ENCODE measurements at regions not wholly inside any gene's neighbourhood (a gene's known extent, or its start where the extent isn't known, plus 50 kb on each side); places are given as distances from the start of the nearest gene placed in this dataset.

DNA sequence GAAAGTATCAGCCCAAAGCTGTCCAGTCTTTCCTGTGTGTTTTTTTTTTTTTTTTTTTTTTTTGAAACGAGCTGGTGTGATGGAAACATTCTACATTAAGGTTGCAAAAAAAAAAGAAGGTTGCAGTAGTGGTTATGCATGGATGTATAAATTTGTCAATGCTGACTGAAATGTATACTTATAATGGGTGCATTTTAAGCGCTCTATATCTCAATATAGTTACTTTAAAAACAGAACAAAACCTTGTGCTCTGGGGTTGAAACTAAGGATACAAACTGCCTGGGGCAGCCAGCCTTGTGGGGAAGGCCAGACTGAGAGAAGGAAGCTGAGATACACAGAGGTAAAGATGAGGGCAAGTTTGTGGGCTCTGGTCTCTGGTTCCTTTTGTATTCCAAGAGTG, 87.3 kb upstream of the RMST start:
- no peak for TF ChIP-seq CTCF (IDR thresholded peaks at IDR 0.05; ENCODE audit: insufficient read depth, low read depth, low read length)
- no peak for TF ChIP-seq EZH2 (IDR thresholded peaks at IDR 0.05; ENCODE audit: insufficient read depth, low read length)
